Peyer's patch (tissue), 4 donors: ENCODE measurements at regions not wholly inside any gene's neighbourhood (a gene's known extent, or its start where the extent isn't known, plus 50 kb on each side); places are given as distances from the start of the nearest gene placed in this dataset.

ENCODE experiments used
- CTCF ChIP-seq, 6 experiments: fragments of 450-650 bp in 4 of 6; fragments of 200-600 bp in 2 of 6; sonication (generic) in 1 of 6; IDR thresholded peaks; one replicate each; pipeline ENCODE4 v1.5.1; 2017 to 2019; ENCODE audit warnings: antibody characterized with exemption in 6 of 6, mild to moderate bottlenecking in 3 of 6, moderate library complexity in 1 of 6
- POLR2A ChIP-seq, 2 donors: fragments of 450-650 bp; IDR thresholded peaks; one replicate each; pipeline ENCODE4 v1.5.1; 2017; ENCODE audit warnings: antibody characterized with exemption in 2 of 2, mild to moderate bottlenecking in 2 of 2, moderate library complexity in 2 of 2

GRCh38 chr6:170132011-170132521 lies 158.8 kb downstream of the DLL1 start:
- no peak for TF ChIP-seq POLR2A (IDR thresholded peaks at IDR 0.05)
- TF ChIP-seq CTCF (IDR thresholded peaks at IDR 0.05): no peak
